ENCODE measurements at regions not wholly inside any gene's neighbourhood (a gene's known extent, or its start where the extent isn't known, plus 50 kb on each side); places are given as distances from the start of the nearest gene placed in this dataset.

DNA sequence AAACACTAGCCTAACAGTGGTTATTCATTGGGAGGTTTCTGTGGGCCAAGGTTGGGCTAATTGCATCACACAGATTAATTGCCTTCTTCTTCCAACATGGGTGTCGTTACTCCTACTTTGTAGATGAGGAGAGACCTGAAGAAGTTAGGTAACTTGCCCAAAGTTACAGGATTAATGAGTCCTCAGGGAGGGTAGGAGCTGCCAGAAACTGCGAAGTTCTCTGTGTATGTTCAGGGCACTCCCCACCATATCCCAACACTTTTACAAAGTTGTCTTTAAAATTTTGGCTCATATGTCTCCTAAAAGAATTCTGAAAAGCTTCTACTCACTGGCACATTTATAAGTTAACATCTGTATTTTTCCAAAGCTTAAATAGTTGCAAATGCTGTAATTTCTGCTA, 323.5 kb upstream of the HSF2 start:
- Histone ChIP-seq H3K4me1 (peaks cover 0 to 8% (median 5%) of the 10 kb centered on the region in 3 donors), H3K36me3 (no peaks in the 10 kb centered on the region), H3K27ac (peak overlapping the region in 1 of 4 donors; percentile 25), H3K27me3 (no peaks in the 10 kb centered on the region), H3K9me3 (no peaks in the 10 kb centered on the region), H3K4me3 (no peak overlapping the region)
- whole genome bisulfite sequencing, 2 donors (ENCODE audit: low coverage in 1 of 2): 21 to 44% methylated on average over 2 of the region's 2 CpGs
- no peak for ATAC-seq
- TF ChIP-seq EP300 (IDR thresholded peaks at IDR 0.05): no peak
- TF ChIP-seq, protein P1, sequence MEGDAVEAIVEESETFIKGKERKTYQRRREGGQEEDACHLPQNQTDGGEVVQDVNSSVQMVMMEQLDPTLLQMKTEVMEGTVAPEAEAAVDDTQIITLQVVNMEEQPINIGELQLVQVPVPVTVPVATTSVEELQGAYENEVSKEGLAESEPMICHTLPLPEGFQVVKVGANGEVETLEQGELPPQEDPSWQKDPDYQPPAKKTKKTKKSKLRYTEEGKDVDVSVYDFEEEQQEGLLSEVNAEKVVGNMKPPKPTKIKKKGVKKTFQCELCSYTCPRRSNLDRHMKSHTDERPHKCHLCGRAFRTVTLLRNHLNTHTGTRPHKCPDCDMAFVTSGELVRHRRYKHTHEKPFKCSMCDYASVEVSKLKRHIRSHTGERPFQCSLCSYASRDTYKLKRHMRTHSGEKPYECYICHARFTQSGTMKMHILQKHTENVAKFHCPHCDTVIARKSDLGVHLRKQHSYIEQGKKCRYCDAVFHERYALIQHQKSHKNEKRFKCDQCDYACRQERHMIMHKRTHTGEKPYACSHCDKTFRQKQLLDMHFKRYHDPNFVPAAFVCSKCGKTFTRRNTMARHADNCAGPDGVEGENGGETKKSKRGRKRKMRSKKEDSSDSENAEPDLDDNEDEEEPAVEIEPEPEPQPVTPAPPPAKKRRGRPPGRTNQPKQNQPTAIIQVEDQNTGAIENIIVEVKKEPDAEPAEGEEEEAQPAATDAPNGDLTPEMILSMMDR (IDR thresholded peaks at IDR 0.05): no peak
- no peak for TF ChIP-seq POLR2AphosphoS5 (IDR thresholded peaks at IDR 0.05)
- no peak for TF ChIP-seq POLR2A (IDR thresholded peaks at IDR 0.05)

DNA sequence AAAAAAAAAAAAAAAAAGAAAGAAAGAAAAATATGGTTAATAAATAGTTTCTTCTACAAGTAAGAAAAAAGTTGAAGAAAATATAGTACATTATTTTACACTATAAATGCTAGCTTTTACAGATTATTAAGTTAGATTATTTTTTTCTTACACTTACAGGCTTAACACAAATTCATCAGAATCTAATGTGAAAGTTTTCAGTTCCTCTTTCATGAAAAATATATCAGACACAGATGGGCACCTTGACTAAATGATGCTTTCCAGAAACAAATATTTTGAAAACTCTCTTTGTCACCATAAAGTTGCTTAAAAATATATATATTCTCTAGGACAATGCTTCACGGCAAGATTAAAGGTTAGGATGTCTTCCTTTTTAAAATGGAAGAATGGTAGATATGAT, 321.8 kb upstream of the HSF2 start:
- Histone ChIP-seq H3K4me3 (no peak overlapping the region), H3K4me1 (peaks cover 0 to 8% (median 5%) of the 10 kb centered on the region in 3 donors), H3K36me3 (no peaks in the 10 kb centered on the region), H3K27me3 (no peaks in the 10 kb centered on the region), H3K9me3 (no peaks in the 10 kb centered on the region), H3K27ac (no peak overlapping the region)
- TF ChIP-seq POLR2A (IDR thresholded peaks at IDR 0.05): no peak
- no peak for TF ChIP-seq EP300 (IDR thresholded peaks at IDR 0.05)
- no peak for TF ChIP-seq POLR2AphosphoS5 (IDR thresholded peaks at IDR 0.05)
- TF ChIP-seq, protein P1 (IDR thresholded peaks at IDR 0.05): no peak
- WGBS, 2 donors (ENCODE audit: low coverage in 1 of 2): 93 to 100% methylated on average over 1 of the region's 1 CpG
- no peak for ATAC-seq

DNA sequence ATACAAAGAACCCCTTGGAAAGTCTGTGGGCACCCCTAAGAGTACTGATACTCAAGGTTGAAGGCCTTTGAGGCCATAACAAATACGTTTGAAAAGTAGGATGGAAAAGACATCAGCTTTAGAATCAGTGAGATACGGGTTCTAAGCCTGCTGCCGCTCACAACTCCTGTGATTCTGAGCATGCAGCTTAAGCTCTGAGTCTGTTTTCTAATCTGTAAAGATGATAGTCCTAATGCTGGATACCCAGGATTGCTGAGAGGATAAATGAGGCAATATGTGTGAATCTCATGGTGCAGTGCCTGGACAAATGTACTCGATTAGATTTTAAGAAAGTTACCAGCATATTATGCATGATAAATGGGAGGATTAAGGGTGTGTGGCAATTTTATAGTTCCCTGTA, 321.0 kb upstream of the HSF2 start:
- H3K27me3 ChIP-seq: no peaks in the 10 kb centered on the region
- TF ChIP-seq POLR2AphosphoS5 (IDR thresholded peaks at IDR 0.05) (no peak), EP300 (IDR thresholded peaks at IDR 0.05) (no peak), POLR2A (IDR thresholded peaks at IDR 0.05) (no peak)
- TF ChIP-seq, protein P1 (IDR thresholded peaks at IDR 0.05): no peak
- H3K9me3 ChIP-seq: no peaks in the 10 kb centered on the region
- H3K4me3 ChIP-seq: no peak overlapping the region
- no peak for ATAC-seq
- H3K36me3 ChIP-seq: no peaks in the 10 kb centered on the region
- H3K4me1 ChIP-seq: peaks cover 0 to 8% (median 5%) of the 10 kb centered on the region in 3 donors
- WGBS, 2 donors (ENCODE audit: low coverage in 1 of 2): 74 to 83% methylated on average over 3 to 4 of the region's 4 CpGs
- no peak overlapping the region for H3K27ac ChIP-seq

DNA sequence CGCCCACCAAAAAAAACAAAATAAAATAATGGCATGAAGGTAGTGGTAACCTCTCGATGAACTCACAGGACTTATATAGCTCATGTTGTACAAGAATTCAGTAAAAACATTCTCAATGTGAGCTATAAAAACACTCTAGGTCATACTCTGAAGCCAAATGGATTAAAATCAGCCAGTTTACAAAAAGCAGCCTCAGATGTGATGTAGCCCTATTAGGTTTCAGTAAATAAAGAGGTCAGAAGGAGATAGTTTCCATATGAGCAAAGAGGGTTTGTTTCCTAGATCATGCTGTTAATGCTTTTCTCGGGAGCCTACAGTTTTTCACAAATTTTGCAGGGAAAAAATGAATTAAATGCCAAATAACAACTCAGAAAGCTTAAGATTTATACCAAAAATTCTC, 319.5 kb upstream of the HSF2 start:
- TF ChIP-seq POLR2A (IDR thresholded peaks at IDR 0.05) (no peak), POLR2AphosphoS5 (IDR thresholded peaks at IDR 0.05) (no peak), EP300 (IDR thresholded peaks at IDR 0.05) (no peak)
- TF ChIP-seq, protein P1 (IDR thresholded peaks at IDR 0.05): no peak
- H3K27me3 ChIP-seq: no peaks in the 10 kb centered on the region
- WGBS, 2 donors (ENCODE audit: low coverage in 1 of 2): 70 to 73% methylated on average over 3 of the region's 3 CpGs
- ATAC-seq: no peak
- H3K9me3 ChIP-seq: no peaks in the 10 kb centered on the region
- peaks cover 0 to 8% (median 5%) of the 10 kb centered on the region in 3 donors for H3K4me1 ChIP-seq
- no peak overlapping the region for H3K27ac ChIP-seq
- H3K4me3 ChIP-seq: no peak overlapping the region
- H3K36me3 ChIP-seq: no peaks in the 10 kb centered on the region

DNA sequence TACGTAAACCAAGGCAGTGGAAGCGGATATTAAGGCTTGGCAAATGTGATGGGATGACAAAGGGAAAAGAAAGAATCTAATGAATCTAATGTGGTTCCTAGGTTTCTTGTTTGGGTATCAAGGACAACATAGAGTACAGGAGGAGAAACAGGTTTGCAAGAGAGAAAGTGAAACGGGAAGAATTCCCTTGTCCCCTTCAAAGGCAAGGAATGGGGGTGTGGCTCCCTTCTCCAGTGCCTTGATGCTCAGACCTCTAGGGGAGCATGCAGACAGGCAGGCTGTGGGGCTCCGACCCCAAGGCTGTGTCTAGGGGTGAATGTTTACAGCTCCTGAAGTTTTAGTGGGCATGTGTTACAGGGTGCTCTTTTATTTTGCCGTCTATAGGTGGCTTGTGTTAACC, 317.5 kb upstream of the HSF2 start:
- no peaks in the 10 kb centered on the region for H3K4me1 ChIP-seq
- no peaks in the 10 kb centered on the region for H3K36me3 ChIP-seq
- WGBS, 2 donors (ENCODE audit: low coverage in 1 of 2): 84 to 88% methylated on average over 5 of the region's 5 CpGs
- no peaks in the 10 kb centered on the region for H3K9me3 ChIP-seq
- H3K27ac ChIP-seq: no peak overlapping the region
- H3K4me3 ChIP-seq: no peak overlapping the region
- no peak for ATAC-seq
- TF ChIP-seq, protein P1 (IDR thresholded peaks at IDR 0.05): no peak
- TF ChIP-seq POLR2AphosphoS5 (IDR thresholded peaks at IDR 0.05) (no peak), EP300 (IDR thresholded peaks at IDR 0.05) (no peak), POLR2A (IDR thresholded peaks at IDR 0.05) (no peak)
- no peaks in the 10 kb centered on the region for H3K27me3 ChIP-seq

Data from gastroesophageal sphincter (tissue), 4 donors.